HCT116 (cell line): ENCODE measurements at regions not wholly inside any gene's neighbourhood (a gene's known extent, or its start where the extent isn't known, plus 50 kb on each side); places are given as distances from the start of the nearest gene placed in this dataset.

ENCODE experiments used
- ATAC-seq: fragments of 200-7000 bp; cut with Tn5 transposase; 2 replicates; pipeline ENCODE4 v1.9.1; 2020; ENCODE audit warnings: mild to moderate bottlenecking, moderate library complexity
- BruUV-seq: library from RNA; stranded (reverse); fragments of 400-500 nt; replicated peaks from 2 replicates; lab custom pipeline; 2021; lab: Mats Ljungman, UMichigan
- CTCF ChIA-PET: fragments of 300-600 bp; sonication (Branson Sonifier 250); formaldehyde crosslinking; loops from one replicate; lab custom pipeline; 2021; ENCODE audit warnings: antibody characterized with exemption; lab: Charles Lee
- POLR2A ChIA-PET: fragments of 300-600, 350-600 bp; sonication (Branson Sonifier 250); formaldehyde crosslinking; loops from one replicate; lab custom pipeline; 2021; ENCODE audit warnings: antibody characterized with exemption; lab: Charles Lee
- RAD21 ChIA-PET, 2 experiments: fragments of 300-600 bp; sonication (Branson Sonifier 250); formaldehyde crosslinking; loops; one replicate each; lab custom pipeline; 2023; ENCODE audit warnings: low total read pairs in 2 of 2; ENCODE audit not compliant: uncharacterized antibody in 2 of 2, unreplicated experiment in 2 of 2, low non-redundant PET in 1 of 2; lab: Charles Lee
- DNase-seq: peaks from one replicate; pipeline ENCODE4 v3.0.0-alpha.2; 2010; ENCODE audit warnings: low read depth, low spot score
- H2AFZ ChIP-seq: fragments of 200-600 bp; shearing (Covaris generic), sonication (generic); 2 replicates; pipeline ENCODE4 v1.6.1; 2017; ENCODE audit warnings: low read depth, mixed run types, mixed read lengths, antibody characterized with exemption, low read length; ENCODE audit not compliant: poor library complexity, severe bottlenecking
- H3K27ac ChIP-seq: 2 replicates; pipeline ENCODE4 v1.5.1; 2012; ENCODE audit warnings: low read depth, low read length
- H3K27me3 ChIP-seq: fragments of 200-600 bp; sonication (generic); 2 replicates; pipeline ENCODE4 v1.6.1; 2016; ENCODE audit warnings: mixed run types, low read length, mixed read lengths; ENCODE audit not compliant: insufficient read depth
- H3K36me3 ChIP-seq, 2 experiments: fragments of 200-500 bp in 1 of 2; fragments of 200-600 bp in 1 of 2; sonication (Bioruptor generic) in 1 of 2; sonication (generic) in 1 of 2; 2 replicates each; pipeline versions ENCODE4 v1.5.1 to v1.6.1; 2014 to 2016; ENCODE audit warnings: low read length in 2 of 2, inconsistent platforms in 1 of 2, mixed read lengths in 1 of 2, mixed run types in 1 of 2; ENCODE audit not compliant: insufficient read depth in 2 of 2, control insufficient read depth in 1 of 2
- H3K4me1 ChIP-seq, 2 experiments: fragments of 200-600 bp in 1 of 2; sonication (generic) in 1 of 2; 2 replicates each; pipeline versions ENCODE4 v1.5.1 to v1.6.1; 2012 to 2017; ENCODE audit warnings: low read length in 2 of 2, inconsistent platforms in 1 of 2, mild to moderate bottlenecking in 1 of 2, mixed read lengths in 1 of 2, mixed run types in 1 of 2, moderate library complexity in 1 of 2; ENCODE audit not compliant: insufficient read depth in 2 of 2, control insufficient read depth in 1 of 2
- H3K4me2 ChIP-seq: fragments of 200-600 bp; sonication (generic); 2 replicates; pipeline ENCODE4 v1.6.1; 2017; ENCODE audit warnings: mixed run types, low read length, mixed read lengths
- H3K4me3 ChIP-seq, 2 experiments: fragments of 200-600 bp in 1 of 2; sonication (generic) in 1 of 2; replicated peaks in 1 of 2; 2 replicates each; pipeline ENCODE4 v1.5.1; 2011 to 2016; ENCODE audit warnings: low read length in 2 of 2, control low read depth in 1 of 2, low read depth in 1 of 2, mild to moderate bottlenecking in 1 of 2, mixed read lengths in 1 of 2, mixed run types in 1 of 2
- H3K79me2 ChIP-seq: fragments of 200-600 bp; sonication (generic); 2 replicates; pipeline ENCODE4 v1.6.1; 2017; ENCODE audit warnings: mild to moderate bottlenecking, mixed run types, low read length, moderate library complexity, mixed read lengths; ENCODE audit not compliant: insufficient read depth
- H3K9ac ChIP-seq: fragments of 200-600 bp; sonication (generic); 2 replicates; pipeline ENCODE4 v1.6.1; 2016; ENCODE audit warnings: low read length, mixed read lengths
- H3K9me2 ChIP-seq: fragments of 200-600 bp; sonication (generic), shearing (Covaris generic); 2 replicates; pipeline ENCODE4 v1.6.1; 2017; ENCODE audit warnings: mixed run types, mild to moderate bottlenecking, moderate library complexity; ENCODE audit not compliant: insufficient read depth
- H3K9me3 ChIP-seq, 2 experiments: fragments of 200-500 bp in 1 of 2; fragments of 200-600 bp in 1 of 2; sonication (Bioruptor generic) in 1 of 2; sonication (generic) in 1 of 2; 2 replicates each; pipeline ENCODE4 v1.6.1; 2014 to 2017; ENCODE audit warnings: low read length in 2 of 2, mixed read lengths in 2 of 2, inconsistent platforms in 1 of 2, low read depth in 1 of 2, mild to moderate bottlenecking in 1 of 2, mixed run types in 1 of 2, moderate library complexity in 1 of 2; ENCODE audit not compliant: control insufficient read depth in 1 of 2, insufficient read depth in 1 of 2
- H4K20me1 ChIP-seq: fragments of 200-600 bp; sonication (generic), shearing (Covaris generic); 2 replicates; pipeline ENCODE4 v1.6.1; 2017; ENCODE audit warnings: mixed run types, mild to moderate bottlenecking, moderate library complexity; ENCODE audit not compliant: insufficient read depth
- CEBPB ChIP-seq: IDR thresholded peaks from 2 replicates; pipeline ENCODE4 v1.6.1; 2012; ENCODE audit warnings: low read depth
- CTCF ChIP-seq, 3 experiments: fragments of 200-600 bp in 1 of 3; sonication (generic) in 1 of 3; IDR thresholded peaks in 2 of 3; conservative IDR thresholded peaks in 1 of 3; 2 replicates each; pipeline ENCODE4 v1.5.1; 2012 to 2017; ENCODE audit warnings: low read depth in 2 of 3, low read length in 2 of 3, antibody characterized with exemption in 1 of 3, borderline replicate concordance in 1 of 3, control low read depth in 1 of 3, mild to moderate bottlenecking in 1 of 3, mixed read lengths in 1 of 3, mixed run types in 1 of 3, moderate library complexity in 1 of 3; ENCODE audit not compliant: insufficient read depth in 1 of 3
- EGR1 ChIP-seq: IDR thresholded peaks from 2 replicates; pipeline ENCODE4 v1.6.1; 2012; ENCODE audit warnings: low read depth
- ELF1 ChIP-seq: IDR thresholded peaks from 2 replicates; pipeline ENCODE4 v1.6.1; 2012; ENCODE audit warnings: low read depth, borderline replicate concordance
- EZH2 ChIP-seq: fragments of 200-600 bp; sonication (generic); IDR thresholded peaks from 2 replicates; pipeline ENCODE4 v1.6.1; 2017; ENCODE audit warnings: antibody characterized with exemption, mixed run types
- EZH2phosphoT487 ChIP-seq: fragments of 200-600 bp; IDR thresholded peaks from 2 replicates; pipeline ENCODE4 v1.6.1; 2018; ENCODE audit warnings: antibody characterized with exemption, borderline replicate concordance
- FOSL1 ChIP-seq: IDR thresholded peaks from 2 replicates; pipeline ENCODE4 v1.6.1; 2012; ENCODE audit warnings: low read depth
- JUND ChIP-seq: IDR thresholded peaks from 2 replicates; pipeline ENCODE4 v1.6.1; 2012
- MAX ChIP-seq: IDR thresholded peaks from 2 replicates; pipeline ENCODE4 v1.6.1; 2012
- POLR2AphosphoS5 ChIP-seq: IDR thresholded peaks from 2 replicates; pipeline ENCODE4 v1.6.1; 2011; ENCODE audit warnings: mild to moderate bottlenecking, low read depth, low read length, moderate library complexity
- RAD21 ChIP-seq: IDR thresholded peaks from 2 replicates; pipeline ENCODE4 v1.6.1; 2012; ENCODE audit warnings: low read depth, mild to moderate bottlenecking
- REST ChIP-seq: IDR thresholded peaks from 2 replicates; pipeline ENCODE4 v1.6.1; 2012; ENCODE audit warnings: low read depth
- SIN3A ChIP-seq: IDR thresholded peaks from 2 replicates; pipeline ENCODE4 v1.6.1; 2012; ENCODE audit warnings: low read depth
- SRF ChIP-seq: IDR thresholded peaks from 2 replicates; pipeline ENCODE4 v1.6.1; 2012; ENCODE audit warnings: low read depth
- TCF7L2 ChIP-seq: IDR thresholded peaks from 2 replicates; pipeline ENCODE4 v1.7.0; 2011; ENCODE audit warnings: borderline replicate concordance, inconsistent platforms; ENCODE audit not compliant: insufficient read depth, insufficient read length; ENCODE audit errors: extremely low read depth
- YY1 ChIP-seq: IDR thresholded peaks from 2 replicates; pipeline ENCODE4 v1.6.1; 2011; ENCODE audit warnings: low read length, low read depth, moderate library complexity, mild to moderate bottlenecking; ENCODE audit not compliant: insufficient replicate concordance; ENCODE audit errors: extremely low read depth
- ZFX ChIP-seq: fragments of 450-650 bp; IDR thresholded peaks from 2 replicates; pipeline ENCODE4 v1.6.1; 2017
- ZNF274 ChIP-seq: fragments of 200-500 bp; sonication (Bioruptor generic); IDR thresholded peaks from 2 replicates; pipeline ENCODE4 v1.6.1; 2014; ENCODE audit warnings: mild to moderate bottlenecking, low read depth, low read length, inconsistent platforms
- intact Hi-C: fragments of 100-400 bp; cut with micrococcal nuclease; formaldehyde crosslinking; loops from 2 replicates; pipeline ENCODE4 v1.10.0; 2022

GRCh38 chr10:4609251-4609650 lies 216.8 kb upstream of the AKR1E2 start:
- Histone ChIP-seq H3K4me3 (no peak overlapping the region), H3K4me1 (no peaks in the 10 kb centered on the region), H3K79me2 (no peaks in the 10 kb centered on the region), H3K9me2 (no peaks in the 10 kb centered on the region), H3K9me3 (no peaks in the 10 kb centered on the region), H3K27me3 (no peaks in the 10 kb centered on the region), H3K4me2 (no peak overlapping the region), H2AFZ (no peak overlapping the region), H3K36me3 (no peaks in the 10 kb centered on the region), H4K20me1 (no peaks in the 10 kb centered on the region), H3K9ac (no peak overlapping the region), H3K27ac (no peak overlapping the region)
- ChIA-PET POLR2A (no interaction called here), CTCF (no interaction called here), RAD21 (no interaction called here)
- no TSS peak for BruUV-seq
- no peak for TF ChIP-seq EZH2phosphoT487
- intact Hi-C loops, result no loop called here
- DNase-seq (no peak), ATAC-seq (no peak)

GRCh38 chr10:4607681-4608080 lies 218.3 kb upstream of the AKR1E2 start:
- intact Hi-C loops, result no loop called here
- CTCF ChIA-PET, result no interaction called here
- Histone ChIP-seq H3K4me3 (no peak overlapping the region), H2AFZ (no peak overlapping the region), H4K20me1 (no peaks in the 10 kb centered on the region), H3K36me3 (no peaks in the 10 kb centered on the region), H3K27me3 (no peaks in the 10 kb centered on the region), H3K79me2 (no peaks in the 10 kb centered on the region), H3K9me2 (no peaks in the 10 kb centered on the region), H3K9me3 (no peaks in the 10 kb centered on the region), H3K9ac (no peak overlapping the region), H3K27ac (no peak overlapping the region), H3K4me1 (no peaks in the 10 kb centered on the region), H3K4me2 (no peak overlapping the region)
- DNase-seq (no peak), ATAC-seq (no peak)
- RAD21 ChIA-PET, result no interaction called here
- POLR2A ChIA-PET, result no interaction called here
- no TSS peak for BruUV-seq
- TF ChIP-seq RAD21 (no peak), REST (no peak), MAX (no peak), JUND (no peak), SRF (no peak), ZNF274 (no peak), EZH2 (no peak), POLR2AphosphoS5 (no peak), SIN3A (no peak), TCF7L2 (no peak), CTCF (IDR thresholded peaks at IDR 0.05 in 2 of 3, conservative IDR thresholded peaks at IDR 0.05 in 1 of 3; ENCODE audit: borderline replicate concordance in 1 of 3, insufficient read depth in 1 of 3, low read depth in 2 of 3, low read length in 2 of 3) (no peak), ELF1 (no peak), EGR1 (no peak), ZFX (no peak), CEBPB (no peak), YY1 (no peak), FOSL1 (no peak), EZH2phosphoT487 (no peak)
